Fibroblast of gingiva (primary cell): ENCODE measurements at regions not wholly inside any gene's neighbourhood (a gene's known extent, or its start where the extent isn't known, plus 50 kb on each side); places are given as distances from the start of the nearest gene placed in this dataset.
A peak's percentile ranks its signal among the peaks of the same experiment; 100 is the strongest.

Source experiments
- DNase-seq: peaks from one replicate; pipeline ENCODE4 v3.0.0-alpha.2; 2011; ENCODE audit warnings: low read depth

- no peak for DNase-seq
Observed at GRCh38 chr6:166842607-166843006, 113.7 kb downstream of the RNASET2 start.

- no peak for DNase-seq
Observed at GRCh38 chr6:166841216-166841615, 115.1 kb downstream of the RNASET2 start.

- DNase-seq = no peak
Observed at GRCh38 chr6:166839569-166839968, 116.8 kb downstream of the RNASET2 start.

GRCh38 chr6:166838987-166839386 is 117.4 kb downstream of the RNASET2 start:
- DNase-seq = no peak

GRCh38 chr6:166836785-166837718 is 119.3 kb downstream of the RNASET2 start:
- no peak for DNase-seq

GRCh38 chr6:166834049-166834448 is 122.3 kb downstream of the RNASET2 start:
- no peak for DNase-seq

GRCh38 chr6:166830891-166831363 is 125.4 kb downstream of the RNASET2 start:
- no peak for DNase-seq

GRCh38 chr6:166830185-166830890 is 126.0 kb downstream of the RNASET2 start:
- DNase-seq = no peak

- no peak for DNase-seq
Observed at GRCh38 chr6:166826264-166826663, 130.1 kb downstream of the RNASET2 start.

- peak; percentile 46 for DNase-seq
Observed at GRCh38 chr6:166825553-166826145, 130.7 kb downstream of the RNASET2 start.

- no peak for DNase-seq
Observed at GRCh38 chr6:166824880-166825250, 131.5 kb downstream of the RNASET2 start.

GRCh38 chr6:166824146-166824879 is 132.0 kb downstream of the RNASET2 start:
- no peak for DNase-seq

GRCh38 chr6:166822609-166823008 is 133.7 kb downstream of the RNASET2 start:
- DNase-seq = no peak

GRCh38 chr6:166820483-166820882 is 135.9 kb downstream of the RNASET2 start:
- DNase-seq = no peak

- DNase-seq = no peak
Observed at GRCh38 chr6:166820070-166820469, 136.3 kb downstream of the RNASET2 start.

- DNase-seq = no peak
Observed at GRCh38 chr6:166815629-166816028, 140.7 kb downstream of the RNASET2 start.

GRCh38 chr6:166814390-166814789 is 142.0 kb downstream of the RNASET2 start:
- no peak for DNase-seq

- no peak for DNase-seq
Observed at GRCh38 chr6:166813461-166813860, 142.9 kb downstream of the RNASET2 start.

- DNase-seq = no peak
Observed at GRCh38 chr6:166810864-166811263, 145.5 kb downstream of the RNASET2 start.

GRCh38 chr6:166809721-166810120 is 146.6 kb downstream of the RNASET2 start:
- no peak for DNase-seq

- DNase-seq = no peak
Observed at GRCh38 chr6:166806962-166807757, 149.2 kb downstream of the RNASET2 start.
